ENCODE measurements at regions not wholly inside any gene's neighbourhood (a gene's known extent, or its start where the extent isn't known, plus 50 kb on each side); places are given as distances from the start of the nearest gene placed in this dataset.
"Not testable (repeated sequence)": the region's sequence is repeated elsewhere in the genome, so short reads cannot be mapped to it uniquely, and the experiment has no call there.

DNA sequence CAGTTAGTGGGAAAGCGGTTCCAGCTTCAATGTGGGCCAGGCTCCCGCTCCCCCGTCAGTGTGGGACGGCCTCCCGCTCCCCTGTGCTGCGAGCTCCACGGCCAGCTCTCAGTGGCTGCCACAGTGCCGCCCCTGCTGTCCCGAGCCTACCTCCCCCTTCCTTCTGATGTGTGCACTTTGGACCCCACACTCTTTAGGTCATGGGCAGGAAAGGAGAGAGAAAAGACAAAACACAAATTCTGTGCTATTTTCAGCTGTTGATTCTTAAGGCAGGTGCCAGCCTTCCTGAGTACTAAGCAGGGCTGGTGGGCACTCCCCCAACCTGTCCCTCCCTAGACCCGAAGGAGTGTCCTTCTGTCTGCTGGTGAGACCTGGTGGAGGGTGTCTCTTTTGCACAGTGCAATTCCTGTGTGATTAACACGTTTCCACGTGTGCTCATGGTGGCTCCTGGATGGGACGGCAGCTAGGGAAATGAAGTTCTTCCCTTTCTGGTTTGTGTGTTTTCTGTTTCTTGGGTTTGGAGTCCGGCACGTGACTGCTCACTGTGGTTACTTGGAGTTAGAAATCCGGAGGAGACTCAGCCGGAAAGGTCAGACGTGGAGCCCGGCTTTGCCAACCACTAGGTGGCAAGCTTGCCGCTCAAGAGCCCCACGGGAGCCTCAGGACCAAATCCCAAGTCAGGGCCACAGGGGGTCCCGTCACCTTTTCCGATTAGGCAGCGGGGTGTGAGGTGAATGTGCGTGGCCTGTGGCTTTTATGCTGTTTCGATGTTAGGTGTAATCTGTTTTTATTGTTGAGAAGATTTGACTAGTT, 130.3 kb downstream of the LAT start:
- not testable (repeated sequence) for H3K4me1 ChIP-seq (ENCODE audit: control insufficient read depth in 1 of 2, insufficient read depth in 2 of 2, low read length in 2 of 2); H3K27ac ChIP-seq (ENCODE audit: low read depth, low read length); H3K9me3 ChIP-seq (ENCODE audit: control insufficient read depth in 1 of 2, low read length in 2 of 2); H3K27me3 ChIP-seq (ENCODE audit: control insufficient read depth in 1 of 2, insufficient read depth in 2 of 2, low read length in 2 of 2)
- Histone ChIP-seq H3K9ac (ENCODE audit: low read depth in 1 of 2, low read length in 2 of 2) (peak overlapping the region in 1 of 2 donors; percentile 43), H3K4me3 (ENCODE audit: low read depth in 1 of 2, low read length in 2 of 2) (peak overlapping the region in 1 of 2 donors; percentile 50), H3K36me3 (ENCODE audit: control insufficient read depth in 1 of 2, insufficient read depth in 2 of 2, low read length in 2 of 2) (peaks cover 0 to 20% of the 10 kb centered on the region in 2 donors)

DNA sequence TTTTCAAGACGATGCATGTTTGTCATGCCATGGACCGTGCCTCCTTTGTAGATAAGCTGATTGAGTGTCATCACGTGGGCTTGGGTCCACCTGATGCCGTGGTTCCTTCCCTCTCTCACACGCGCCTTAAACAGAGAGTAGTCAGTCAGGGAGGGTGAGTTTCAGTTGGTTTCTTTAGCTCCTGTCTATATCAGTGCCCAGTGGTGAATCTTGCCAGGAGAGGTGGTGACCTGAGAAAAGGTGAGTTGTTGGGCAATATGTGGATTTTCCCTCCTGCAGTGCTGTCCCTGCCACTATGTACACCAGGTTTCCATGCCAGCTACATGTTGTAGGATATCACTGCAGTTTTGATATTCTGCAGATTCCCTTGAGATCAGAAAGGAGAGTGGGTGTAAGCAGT, 129.7 kb downstream of the LAT start:
- Histone ChIP-seq H3K27ac (ENCODE audit: low read depth, low read length) (no peak overlapping the region), H3K4me3 (ENCODE audit: low read depth in 1 of 2, low read length in 2 of 2) (no peak overlapping the region), H3K9ac (ENCODE audit: low read depth in 1 of 2, low read length in 2 of 2) (no peak overlapping the region), H3K27me3 (ENCODE audit: control insufficient read depth in 1 of 2, insufficient read depth in 2 of 2, low read length in 2 of 2) (no peaks in the 10 kb centered on the region), H3K36me3 (ENCODE audit: control insufficient read depth in 1 of 2, insufficient read depth in 2 of 2, low read length in 2 of 2) (peaks cover 0 to 20% of the 10 kb centered on the region in 2 donors), H3K4me1 (ENCODE audit: control insufficient read depth in 1 of 2, insufficient read depth in 2 of 2, low read length in 2 of 2) (peaks cover 0 to 9% of the 10 kb centered on the region in 2 donors), H3K9me3 (ENCODE audit: control insufficient read depth in 1 of 2, low read length in 2 of 2) (no peaks in the 10 kb centered on the region)

DNA sequence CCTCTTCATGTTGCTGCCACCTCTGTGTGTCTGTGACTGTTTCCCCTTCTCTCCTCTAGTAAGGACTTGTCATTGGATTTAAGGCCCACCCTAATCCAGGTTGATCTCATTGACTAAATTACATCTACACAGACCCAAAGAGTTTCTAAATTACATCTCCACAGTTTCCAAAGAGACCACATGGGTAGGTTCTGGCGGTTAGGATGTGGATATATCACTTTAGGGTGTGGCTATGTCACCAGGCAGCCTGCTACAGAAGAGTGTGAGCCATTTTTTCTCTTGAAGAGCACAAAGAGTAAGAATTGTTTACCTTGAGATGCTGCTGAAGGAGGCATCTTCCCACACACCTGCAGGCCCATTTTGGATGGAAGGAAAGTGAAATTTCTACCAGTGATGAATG, 128.6 kb downstream of the LAT start:
- not testable (repeated sequence) for H3K4me1 ChIP-seq (ENCODE audit: control insufficient read depth in 1 of 2, insufficient read depth in 2 of 2, low read length in 2 of 2); H3K9me3 ChIP-seq (ENCODE audit: control insufficient read depth in 1 of 2, low read length in 2 of 2); H3K27ac ChIP-seq (ENCODE audit: low read depth, low read length)

DNA sequence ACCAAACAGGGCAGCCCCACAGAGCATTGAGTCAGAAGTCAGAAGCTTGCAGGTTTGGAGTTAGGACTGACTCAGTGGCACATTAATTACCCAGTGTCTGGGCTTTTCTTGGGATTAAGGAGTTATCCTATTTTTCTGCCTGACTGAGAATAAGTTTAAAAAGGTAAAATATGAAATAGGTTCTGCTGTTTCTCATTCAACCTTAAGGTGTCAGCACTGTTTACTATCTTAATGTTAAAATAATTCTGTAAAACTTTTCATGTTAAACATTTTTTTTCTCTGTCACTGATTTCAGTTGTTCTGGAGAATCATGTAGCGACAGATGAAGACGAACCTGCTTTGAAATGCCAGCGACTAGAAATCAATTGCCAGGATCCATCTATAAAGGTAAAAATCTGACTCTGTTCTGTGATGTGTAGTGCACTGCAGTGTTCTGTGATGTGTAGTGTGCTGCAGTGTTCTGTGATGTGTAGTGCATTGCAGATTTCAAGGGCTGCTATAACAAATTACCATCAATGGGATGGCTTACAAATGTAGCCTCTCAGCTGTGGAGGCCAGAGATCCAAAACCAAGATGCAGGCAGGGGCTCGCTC, 128.0 kb downstream of the LAT start:
- no peaks in the 10 kb centered on the region for H3K27me3 ChIP-seq (ENCODE audit: control insufficient read depth in 1 of 2, insufficient read depth in 2 of 2, low read length in 2 of 2)
- peaks cover 0 to 16% of the 10 kb centered on the region in 2 donors for H3K36me3 ChIP-seq (ENCODE audit: control insufficient read depth in 1 of 2, insufficient read depth in 2 of 2, low read length in 2 of 2)
- H3K9me3 ChIP-seq (ENCODE audit: control insufficient read depth in 1 of 2, low read length in 2 of 2): no peaks in the 10 kb centered on the region
- H3K4me3 ChIP-seq (ENCODE audit: low read depth in 1 of 2, low read length in 2 of 2): no peak overlapping the region
- peaks cover 0 to 9% of the 10 kb centered on the region in 2 donors for H3K4me1 ChIP-seq (ENCODE audit: control insufficient read depth in 1 of 2, insufficient read depth in 2 of 2, low read length in 2 of 2)
- H3K9ac ChIP-seq (ENCODE audit: low read depth in 1 of 2, low read length in 2 of 2): no peak overlapping the region
- no peak overlapping the region for H3K27ac ChIP-seq (ENCODE audit: low read depth, low read length)

More for the DNA sequence above, 128.6 kb downstream of the LAT start:
- not testable (repeated sequence) for H3K9ac ChIP-seq (ENCODE audit: low read depth in 1 of 2, low read length in 2 of 2); H3K4me3 ChIP-seq (ENCODE audit: low read depth in 1 of 2, low read length in 2 of 2); H3K27me3 ChIP-seq (ENCODE audit: control insufficient read depth in 1 of 2, insufficient read depth in 2 of 2, low read length in 2 of 2)
- peaks cover 0 to 20% of the 10 kb centered on the region in 2 donors for H3K36me3 ChIP-seq (ENCODE audit: control insufficient read depth in 1 of 2, insufficient read depth in 2 of 2, low read length in 2 of 2)

DNA sequence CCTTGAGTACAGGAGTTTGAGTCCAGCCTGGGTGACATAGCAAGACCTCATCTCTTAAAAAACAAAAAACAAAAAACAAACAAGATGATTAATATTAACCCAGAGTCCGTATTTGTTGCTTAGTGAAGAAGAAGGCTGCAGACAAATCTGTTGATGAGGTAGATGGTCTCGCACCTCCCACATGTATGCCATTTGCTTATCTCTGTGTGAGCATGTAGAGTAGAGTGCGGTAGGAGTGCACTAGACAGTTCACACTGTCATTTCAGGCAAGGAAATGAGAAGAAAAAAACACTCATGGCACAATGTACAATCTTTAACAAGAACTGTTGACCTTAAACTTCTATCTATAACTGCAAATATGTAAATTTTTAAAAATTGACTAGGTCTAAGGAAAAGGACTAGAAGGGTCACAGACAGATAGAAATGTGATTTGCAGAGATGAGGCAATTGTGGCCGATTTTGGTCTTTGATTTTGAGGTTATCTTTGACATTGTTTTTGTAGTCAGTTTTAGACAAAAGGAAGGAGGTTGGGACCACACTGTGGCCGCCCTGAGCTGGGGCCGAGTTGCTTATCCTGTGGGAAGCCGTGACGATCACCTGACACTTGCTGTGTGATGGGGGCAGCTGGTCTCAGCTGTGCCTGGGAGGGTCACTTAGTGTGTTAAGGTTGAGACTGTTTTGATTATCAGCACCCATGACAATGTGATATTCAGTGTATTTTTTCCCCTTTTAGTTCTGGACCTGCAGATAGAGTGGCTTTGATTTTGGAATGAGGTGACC, 127.2 kb downstream of the LAT start:
- not testable (repeated sequence) for H3K27ac ChIP-seq (ENCODE audit: low read depth, low read length)

DNA sequence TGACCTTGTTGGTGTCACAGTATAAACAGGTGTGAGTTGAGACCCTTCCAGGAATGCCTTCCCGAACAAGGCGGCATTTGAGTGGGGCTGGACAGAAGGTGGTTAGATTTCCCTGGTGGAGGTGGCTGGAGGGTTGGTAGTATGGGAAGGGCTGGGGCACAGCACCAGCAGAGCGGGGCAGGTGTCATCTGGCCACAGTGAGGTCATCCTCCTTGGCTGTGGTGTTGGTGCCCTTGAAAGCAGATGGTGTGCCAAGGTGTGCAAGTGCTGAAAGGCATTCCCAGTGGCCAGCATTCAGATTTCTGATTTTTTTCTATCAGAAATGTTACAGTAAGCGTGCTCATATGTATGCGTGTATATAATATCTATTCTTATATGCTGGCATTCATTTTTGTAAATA, 126.6 kb downstream of the LAT start:
- no peaks in the 10 kb centered on the region for H3K27me3 ChIP-seq (ENCODE audit: control insufficient read depth in 1 of 2, insufficient read depth in 2 of 2, low read length in 2 of 2)
- no peak overlapping the region for H3K27ac ChIP-seq (ENCODE audit: low read depth, low read length)
- H3K4me1 ChIP-seq (ENCODE audit: control insufficient read depth in 1 of 2, insufficient read depth in 2 of 2, low read length in 2 of 2): peaks cover 0 to 9% of the 10 kb centered on the region in 2 donors
- H3K9me3 ChIP-seq (ENCODE audit: control insufficient read depth in 1 of 2, low read length in 2 of 2): no peaks in the 10 kb centered on the region
- H3K36me3 ChIP-seq (ENCODE audit: control insufficient read depth in 1 of 2, insufficient read depth in 2 of 2, low read length in 2 of 2): peaks cover 0 to 11% of the 10 kb centered on the region in 2 donors
- no peak overlapping the region for H3K4me3 ChIP-seq (ENCODE audit: low read depth in 1 of 2, low read length in 2 of 2)
- H3K9ac ChIP-seq (ENCODE audit: low read depth in 1 of 2, low read length in 2 of 2): no peak overlapping the region

More for the DNA sequence above, 127.2 kb downstream of the LAT start:
- not testable (repeated sequence) for H3K4me3 ChIP-seq (ENCODE audit: low read depth in 1 of 2, low read length in 2 of 2); H3K4me1 ChIP-seq (ENCODE audit: control insufficient read depth in 1 of 2, insufficient read depth in 2 of 2, low read length in 2 of 2); H3K9ac ChIP-seq (ENCODE audit: low read depth in 1 of 2, low read length in 2 of 2); H3K9me3 ChIP-seq (ENCODE audit: control insufficient read depth in 1 of 2, low read length in 2 of 2); H3K27me3 ChIP-seq (ENCODE audit: control insufficient read depth in 1 of 2, insufficient read depth in 2 of 2, low read length in 2 of 2)
- H3K36me3 ChIP-seq (ENCODE audit: control insufficient read depth in 1 of 2, insufficient read depth in 2 of 2, low read length in 2 of 2): peaks cover 0 to 15% of the 10 kb centered on the region in 2 donors

DNA sequence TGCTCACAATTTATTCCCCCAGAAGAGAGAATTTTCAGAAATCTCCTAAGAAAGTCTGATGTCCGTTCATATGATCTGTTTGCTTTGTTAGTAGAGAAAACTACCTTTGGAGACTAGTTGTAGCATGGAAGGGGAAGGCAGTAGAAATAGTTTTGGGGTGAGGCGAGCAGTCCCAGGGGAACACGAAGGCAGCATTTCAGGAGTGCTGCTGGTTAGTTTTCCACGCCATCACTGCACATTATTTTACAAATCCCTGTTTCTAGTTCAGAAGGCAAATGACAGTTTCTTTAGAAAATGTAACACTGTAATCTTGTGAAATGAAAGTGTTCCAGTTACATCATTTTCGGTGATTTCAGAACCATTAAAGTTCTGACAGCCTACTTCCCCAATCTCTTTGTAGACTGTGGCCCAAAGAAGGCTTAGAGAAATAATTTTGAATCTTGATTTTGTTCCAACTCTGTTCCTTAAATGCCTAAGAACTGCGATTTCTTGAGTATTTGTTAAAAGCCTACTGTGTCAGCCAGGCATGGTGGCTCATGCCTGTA, 123.8 kb downstream of the LAT start:
- not testable (repeated sequence) for H3K27ac ChIP-seq (ENCODE audit: low read depth, low read length); H3K9me3 ChIP-seq (ENCODE audit: control insufficient read depth in 1 of 2, low read length in 2 of 2); H3K36me3 ChIP-seq (ENCODE audit: control insufficient read depth in 1 of 2, insufficient read depth in 2 of 2, low read length in 2 of 2); H3K4me1 ChIP-seq (ENCODE audit: control insufficient read depth in 1 of 2, insufficient read depth in 2 of 2, low read length in 2 of 2); H3K4me3 ChIP-seq (ENCODE audit: low read depth in 1 of 2, low read length in 2 of 2); H3K27me3 ChIP-seq (ENCODE audit: control insufficient read depth in 1 of 2, insufficient read depth in 2 of 2, low read length in 2 of 2); H3K9ac ChIP-seq (ENCODE audit: low read depth in 1 of 2, low read length in 2 of 2)

DNA sequence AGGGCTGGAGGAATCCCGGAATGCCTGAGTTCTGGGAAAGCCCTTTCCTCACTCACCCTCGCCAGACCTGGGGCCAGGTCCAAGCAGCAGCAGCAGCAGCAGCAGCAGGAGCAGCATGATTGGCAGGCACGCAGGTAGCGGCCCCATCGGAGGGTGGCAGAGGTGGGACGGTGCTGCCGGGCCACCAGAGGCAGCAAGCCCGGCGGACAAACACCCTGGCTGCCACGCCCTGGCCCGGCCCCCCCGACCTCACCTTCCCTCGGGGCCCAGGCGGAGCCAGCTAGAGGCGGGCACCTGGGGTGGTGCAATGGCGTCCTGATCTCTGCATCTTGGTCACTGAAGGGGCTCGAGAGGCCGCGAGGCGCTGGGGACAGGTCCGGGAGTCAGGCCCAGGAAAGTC, 122.4 kb downstream of the LAT start:
- Histone ChIP-seq H3K4me1 (ENCODE audit: control insufficient read depth in 1 of 2, insufficient read depth in 2 of 2, low read length in 2 of 2) (no peaks in the 10 kb centered on the region), H3K27me3 (ENCODE audit: control insufficient read depth in 1 of 2, insufficient read depth in 2 of 2, low read length in 2 of 2) (no peaks in the 10 kb centered on the region), H3K9me3 (ENCODE audit: control insufficient read depth in 1 of 2, low read length in 2 of 2) (no peaks in the 10 kb centered on the region), H3K4me3 (ENCODE audit: low read depth in 1 of 2, low read length in 2 of 2) (peak overlapping the region in 1 of 2 donors; percentile 21), H3K27ac (ENCODE audit: low read depth, low read length) (no peak overlapping the region), H3K36me3 (ENCODE audit: control insufficient read depth in 1 of 2, insufficient read depth in 2 of 2, low read length in 2 of 2) (no peaks in the 10 kb centered on the region), H3K9ac (ENCODE audit: low read depth in 1 of 2, low read length in 2 of 2) (peak overlapping the region in 1 of 2 donors; percentile 32)

DNA sequence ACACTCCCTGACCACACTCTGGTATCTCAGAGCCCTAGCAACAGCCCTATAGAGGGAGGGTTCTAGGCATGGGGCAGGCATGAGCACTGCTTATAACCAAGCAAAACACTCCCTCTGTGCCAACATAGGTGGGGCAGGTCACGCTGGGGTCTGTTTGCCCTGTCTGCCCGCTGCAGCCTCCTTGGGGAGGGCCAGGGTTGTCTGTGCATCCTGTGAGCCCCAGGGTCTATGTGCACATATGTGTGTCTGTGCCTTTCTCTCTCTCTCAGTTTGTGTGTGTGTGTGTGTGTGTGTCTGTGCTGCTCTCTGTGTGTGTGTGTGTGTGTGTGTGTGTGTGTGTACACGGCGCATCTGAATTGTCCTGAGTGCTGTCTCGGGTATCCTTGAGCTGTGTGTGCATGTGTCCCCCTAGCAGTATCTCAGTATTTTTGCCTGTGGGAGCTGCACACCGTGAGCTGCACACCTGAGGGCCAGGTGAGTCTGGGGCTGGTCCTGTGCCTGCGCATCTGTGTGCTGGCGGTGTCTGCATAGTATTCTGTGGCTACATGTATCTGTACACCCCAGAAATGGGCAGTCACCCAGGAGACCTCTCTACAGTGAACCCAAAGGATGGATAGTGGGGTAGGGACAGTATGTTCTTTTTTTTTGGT, 121.5 kb downstream of the LAT start:
- H3K27ac ChIP-seq (ENCODE audit: low read depth, low read length); H3K27me3 ChIP-seq (ENCODE audit: control insufficient read depth in 1 of 2, insufficient read depth in 2 of 2, low read length in 2 of 2); H3K4me3 ChIP-seq (ENCODE audit: low read depth in 1 of 2, low read length in 2 of 2); H3K9me3 ChIP-seq (ENCODE audit: control insufficient read depth in 1 of 2, low read length in 2 of 2); H3K9ac ChIP-seq (ENCODE audit: low read depth in 1 of 2, low read length in 2 of 2); H3K4me1 ChIP-seq (ENCODE audit: control insufficient read depth in 1 of 2, insufficient read depth in 2 of 2, low read length in 2 of 2); H3K36me3 ChIP-seq (ENCODE audit: control insufficient read depth in 1 of 2, insufficient read depth in 2 of 2, low read length in 2 of 2): not testable (repeated sequence)

Measured in duodenal mucosa (tissue), 2 donors.